A673 (cell line): ENCODE measurements at regions not wholly inside any gene's neighbourhood (a gene's known extent, or its start where the extent isn't known, plus 50 kb on each side); places are given as distances from the start of the nearest gene placed in this dataset.

Experiments
- CTCF ChIP-seq: fragments of 300-800, 200-600 bp; sonication (generic); conservative IDR thresholded peaks from 2 replicates; pipeline ENCODE4 v1.5.1; 2017; ENCODE audit warnings: low read depth, mild to moderate bottlenecking, antibody characterized with exemption, low read length, moderate library complexity, mixed read lengths
- EZH2 ChIP-seq: fragments of 200-600 bp; sonication (generic); IDR thresholded peaks from 2 replicates; pipeline ENCODE4 v1.6.1; 2017; ENCODE audit warnings: borderline replicate concordance, low read depth, mild to moderate bottlenecking, mixed read lengths, antibody characterized with exemption, low read length; ENCODE audit not compliant: poor library complexity, severe bottlenecking

- no peak for TF ChIP-seq CTCF
- no peak for TF ChIP-seq EZH2
Measured at GRCh38 chr2:17326717-17327116, 191.5 kb downstream of the RAD51AP2 start.
